ENCODE measurements at regions not wholly inside any gene's neighbourhood (a gene's known extent, or its start where the extent isn't known, plus 50 kb on each side); places are given as distances from the start of the nearest gene placed in this dataset.

GRCh38 chr5:130740047-130740569 is 424.9 kb downstream of the HINT1 start:
- Histone ChIP-seq H3K36me3 (ENCODE audit: insufficient read depth) (peaks cover 7% of the 10 kb centered on the region), H4K20me1 (replicated peaks; ENCODE audit: insufficient read depth) (no peaks in the 10 kb centered on the region), H3K27ac (ENCODE audit: low read depth) (no peak overlapping the region), H3K4me1 (ENCODE audit: insufficient read depth) (no peaks in the 10 kb centered on the region), H3K79me2 (replicated peaks; ENCODE audit: insufficient read depth) (no peaks in the 10 kb centered on the region), H3K4me3 (no peak overlapping the region), H3K4me2 (no peak overlapping the region), H2AFZ (no peak overlapping the region), H3F3A (replicated peaks; ENCODE audit: low read depth) (no peaks in the 10 kb centered on the region), H3K27me3 (ENCODE audit: insufficient read depth) (no peaks in the 10 kb centered on the region), H3K9me2 (ENCODE audit: insufficient read depth) (no peaks in the 10 kb centered on the region)
- TF ChIP-seq REST (IDR thresholded peaks at IDR 0.05; ENCODE audit: unreplicated experiment) (no peak), EZH2phosphoT487 (IDR thresholded peaks at IDR 0.05; ENCODE audit: unreplicated experiment) (no peak)
- H3K27me3 Mint-ChIP-seq (ENCODE audit: insufficient read depth, low read depth, poor library complexity): no peaks in the 10 kb centered on the region
- peaks cover 31% of the 10 kb centered on the region for H3K9me3 Mint-ChIP-seq
- DNase-seq (ENCODE audit: low spot score) (no peak), ATAC-seq (no peak)
- no peak overlapping the region for H3K27ac Mint-ChIP-seq
- no peaks in the 10 kb centered on the region for H3K4me1 Mint-ChIP-seq
- no peak overlapping the region for H3K4me3 Mint-ChIP-seq
- peaks cover 7% of the 10 kb centered on the region for H3K36me3 Mint-ChIP-seq (ENCODE audit: low read depth)

- Mint-ChIP-seq H3K27me3 (ENCODE audit: insufficient read depth, low read depth, poor library complexity) (no peaks in the 10 kb centered on the region), H3K27ac (no peak overlapping the region), H3K36me3 (ENCODE audit: low read depth) (peaks cover 6% of the 10 kb centered on the region; the same call in 2 of the 3 replicates), H3K9me3 (peaks cover 7% of the 10 kb centered on the region; the same call in 2 of the 3 replicates), H3K4me3 (no peak overlapping the region), H3K4me1 (peaks cover 12% of the 10 kb centered on the region)
- peaks cover 9% of the 10 kb centered on the region; the same call in 1 of the 2 replicates for H3K9me2 ChIP-seq (ENCODE audit: insufficient read depth)
- H2AFZ ChIP-seq: peak overlapping the region; percentile 57; the same call in 1 of the 2 replicates
- H3K36me3 ChIP-seq (ENCODE audit: insufficient read depth): no peaks in the 10 kb centered on the region
- H3K4me3 ChIP-seq: peak overlapping the region; percentile 47
- no peaks in the 10 kb centered on the region for H3K27me3 ChIP-seq (ENCODE audit: insufficient read depth)
- no peak for DNase-seq (ENCODE audit: low spot score)
- H3K4me2 ChIP-seq: peak overlapping the region; percentile 68
- ATAC-seq: no peak
- H3F3A ChIP-seq (replicated peaks; ENCODE audit: low read depth): no peaks in the 10 kb centered on the region
- no peaks in the 10 kb centered on the region for H4K20me1 ChIP-seq (replicated peaks; ENCODE audit: insufficient read depth)
- no peaks in the 10 kb centered on the region for H3K79me2 ChIP-seq (replicated peaks; ENCODE audit: insufficient read depth)
- H3K27ac ChIP-seq (ENCODE audit: low read depth): no peak overlapping the region
- peaks cover 9% of the 10 kb centered on the region for H3K4me1 ChIP-seq (ENCODE audit: insufficient read depth)
- TF ChIP-seq CTCF (conservative IDR thresholded peaks at IDR 0.05; ENCODE audit: low read depth in 2 of 2) (no peak), POLR2AphosphoS5 (IDR thresholded peaks at IDR 0.05; ENCODE audit: low read depth) (no peak), EZH2 (IDR thresholded peaks at IDR 0.05; ENCODE audit: low read depth, unreplicated experiment) (no peak), ZNF331 (CRISPR knock-in tag; IDR thresholded peaks at IDR 0.05; ENCODE audit: low read depth) (no peak), CREB1 (CRISPR knock-in tag; IDR thresholded peaks at IDR 0.05; ENCODE audit: low read depth) (no peak), ZNF462 (CRISPR knock-in tag; IDR thresholded peaks at IDR 0.05) (no peak), STAT1 (IDR thresholded peaks at IDR 0.05; ENCODE audit: unreplicated experiment) (no peak), NANOG (IDR thresholded peaks at IDR 0.05; ENCODE audit: borderline replicate concordance) (no peak)
Measured at GRCh38 chr5:130731839-130732238, 433.2 kb downstream of the HINT1 start.

Data from GM23338 (cell line).